Fibroblast of pulmonary artery (primary cell): ENCODE measurements at regions not wholly inside any gene's neighbourhood (a gene's known extent, or its start where the extent isn't known, plus 50 kb on each side); places are given as distances from the start of the nearest gene placed in this dataset.

Source experiments
- DNase-seq: peaks from one replicate; pipeline ENCODE4 v3.0.0-alpha.2; 2010; ENCODE audit warnings: low read depth
- H3K4me3 ChIP-seq: replicated peaks from 2 replicates; pipeline ENCODE4 v1.5.1; 2011; ENCODE audit warnings: low read depth, mild to moderate bottlenecking, control low read depth, low read length, moderate library complexity
- CTCF ChIP-seq: IDR thresholded peaks from 2 replicates; pipeline ENCODE4 v1.5.1; 2011; ENCODE audit warnings: mild to moderate bottlenecking, control low read depth, low read length, inconsistent platforms; ENCODE audit errors: missing control alignments

- TF ChIP-seq CTCF, result no peak
- no peak overlapping the region for H3K4me3 ChIP-seq
- DNase-seq, result no peak
These were observed 107.6 kb downstream of the TES start for GRCh38 chr7:116317907-116318306.

GRCh38 chr7:116322541-116322940 is 112.2 kb downstream of the TES start:
- no peak for DNase-seq
- TF ChIP-seq CTCF, result no peak
- H3K4me3 ChIP-seq, result no peak overlapping the region

- DNase-seq, result no peak
- no peak for TF ChIP-seq CTCF
- no peak overlapping the region for H3K4me3 ChIP-seq
These were observed 114.2 kb downstream of the TES start for GRCh38 chr7:116324582-116324981.

GRCh38 chr7:116325517-116325916 is 115.2 kb downstream of the TES start:
- no peak overlapping the region for H3K4me3 ChIP-seq
- no peak for DNase-seq
- TF ChIP-seq CTCF, result no peak

- no peak overlapping the region for H3K4me3 ChIP-seq
- DNase-seq, result no peak
- TF ChIP-seq CTCF, result no peak
These were observed 116.8 kb downstream of the TES start for GRCh38 chr7:116327135-116327534.

GRCh38 chr7:116327752-116328151 is 117.4 kb downstream of the TES start:
- peak; percentile 88 for DNase-seq
- H3K4me3 ChIP-seq, result no peak overlapping the region
- no peak for TF ChIP-seq CTCF

GRCh38 chr7:116328161-116328560 is 117.8 kb downstream of the TES start:
- no peak for TF ChIP-seq CTCF
- peak; percentile 42 for DNase-seq
- no peak overlapping the region for H3K4me3 ChIP-seq
